GM18498 (cell line): ENCODE measurements at regions not wholly inside any gene's neighbourhood (a gene's known extent, or its start where the extent isn't known, plus 50 kb on each side); places are given as distances from the start of the nearest gene placed in this dataset.
"Not testable (repeated sequence)": the region's sequence is repeated elsewhere in the genome, so short reads cannot be mapped to it uniquely, and the experiment has no call there.

Source experiments
- ATAC-seq: cut with Tn5 transposase; IDR thresholded peaks from one replicate; pipeline ENCODE4 v1.9.1; 2021; ENCODE audit warnings: mild to moderate bottlenecking, moderate library complexity; ENCODE audit not compliant: unreplicated experiment

- ATAC-seq = no peak
Observed at GRCh38 chr9:85163415-85163814, 493.9 kb downstream of the NTRK2 start.

GRCh38 chr9:85162822-85163221 lies 493.3 kb downstream of the NTRK2 start:
- no peak for ATAC-seq

- ATAC-seq = not testable (repeated sequence)
Observed at GRCh38 chr9:85160944-85161343, 491.4 kb downstream of the NTRK2 start.

- ATAC-seq = no peak
Observed at GRCh38 chr9:85158512-85158911, 489.0 kb downstream of the NTRK2 start.

- no peak for ATAC-seq
Observed at GRCh38 chr9:85157772-85158171, 488.2 kb downstream of the NTRK2 start.

DNA sequence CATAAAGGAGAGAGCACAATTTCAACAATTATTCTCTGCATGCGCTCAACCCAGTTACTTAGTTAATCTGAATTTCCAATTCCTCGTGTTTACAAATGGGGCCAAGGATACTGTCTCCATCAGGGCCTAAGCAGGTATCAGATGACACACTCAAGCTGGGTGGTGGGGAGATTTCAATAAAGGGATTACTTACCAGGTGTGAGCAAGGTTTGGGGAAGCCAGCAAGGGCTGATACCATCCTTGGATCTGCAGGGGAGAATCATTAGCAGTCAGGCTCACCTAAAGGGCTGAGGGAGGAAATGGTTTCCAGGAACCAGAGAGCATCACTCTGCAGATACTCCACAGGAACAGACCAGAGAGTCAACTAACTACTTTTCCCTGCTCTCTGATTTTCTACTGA lies 487.1 kb downstream of the NTRK2 start:
- ATAC-seq = no peak

GRCh38 chr9:85155352-85155751 lies 485.8 kb downstream of the NTRK2 start:
- no peak for ATAC-seq

DNA sequence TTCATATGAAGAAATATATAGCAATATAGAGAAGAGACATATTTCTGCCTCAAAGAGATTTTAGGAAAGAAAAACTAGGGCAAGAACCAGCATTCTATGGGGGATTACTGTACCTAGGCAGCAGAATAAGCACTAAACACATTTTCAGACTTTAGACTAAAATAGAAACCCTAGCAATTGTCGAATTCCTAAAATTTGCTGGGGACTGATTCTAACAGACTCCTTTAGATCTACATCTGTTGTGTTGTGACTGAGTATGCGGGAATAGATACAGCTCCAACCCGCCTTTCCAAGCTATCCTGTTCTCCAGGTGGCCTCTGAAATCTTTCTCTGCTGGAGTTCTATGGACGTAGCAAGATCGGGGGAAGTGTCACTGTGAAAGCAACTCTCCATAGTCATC lies 482.2 kb downstream of the NTRK2 start:
- no peak for ATAC-seq

- ATAC-seq = no peak
Observed at GRCh38 chr9:85151162-85151561, 481.6 kb downstream of the NTRK2 start.

GRCh38 chr9:85147046-85147640 lies 477.6 kb downstream of the NTRK2 start:
- ATAC-seq = no peak

DNA sequence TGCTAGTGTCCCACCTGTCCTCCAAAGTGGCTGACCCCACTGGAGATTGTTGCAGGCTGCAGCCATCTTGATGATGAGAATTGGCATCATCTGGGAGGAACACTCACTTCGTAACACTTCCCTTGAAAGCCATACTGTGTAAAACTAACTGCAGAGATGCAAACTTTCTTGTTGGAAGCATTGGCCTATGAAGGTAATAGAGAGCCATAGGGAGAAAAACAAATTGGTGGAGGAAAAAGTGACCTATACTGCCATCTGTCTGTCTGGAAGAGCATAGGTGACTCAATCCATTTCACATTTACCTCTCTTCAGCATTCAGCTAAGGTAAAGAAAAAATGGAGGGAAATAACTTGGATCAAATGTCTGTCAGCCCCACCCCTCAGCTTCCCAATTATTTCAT lies 473.4 kb downstream of the NTRK2 start:
- ATAC-seq = no peak

DNA sequence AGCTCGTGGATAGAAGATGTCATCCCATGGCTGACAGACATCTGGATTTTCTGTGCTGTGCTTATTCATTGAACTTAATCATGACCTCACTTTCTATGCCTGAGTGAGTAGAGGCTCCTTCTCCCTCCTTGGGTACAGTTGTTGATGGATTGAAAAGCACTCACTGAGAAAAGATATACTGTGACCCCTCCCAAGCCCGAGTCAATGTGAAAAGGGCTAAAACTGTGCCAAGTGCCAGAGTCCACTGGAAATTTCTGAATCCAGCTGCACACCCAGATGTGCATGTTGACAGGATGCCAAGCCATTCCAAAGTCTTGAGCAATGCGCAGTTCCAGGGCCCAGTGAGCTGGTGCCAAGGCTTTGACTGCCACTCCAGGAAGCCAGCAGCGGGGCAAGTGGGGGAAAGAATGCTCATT lies 473.0 kb downstream of the NTRK2 start:
- no peak for ATAC-seq

- no peak for ATAC-seq
Observed at GRCh38 chr9:85137696-85138095, 468.2 kb downstream of the NTRK2 start.

DNA sequence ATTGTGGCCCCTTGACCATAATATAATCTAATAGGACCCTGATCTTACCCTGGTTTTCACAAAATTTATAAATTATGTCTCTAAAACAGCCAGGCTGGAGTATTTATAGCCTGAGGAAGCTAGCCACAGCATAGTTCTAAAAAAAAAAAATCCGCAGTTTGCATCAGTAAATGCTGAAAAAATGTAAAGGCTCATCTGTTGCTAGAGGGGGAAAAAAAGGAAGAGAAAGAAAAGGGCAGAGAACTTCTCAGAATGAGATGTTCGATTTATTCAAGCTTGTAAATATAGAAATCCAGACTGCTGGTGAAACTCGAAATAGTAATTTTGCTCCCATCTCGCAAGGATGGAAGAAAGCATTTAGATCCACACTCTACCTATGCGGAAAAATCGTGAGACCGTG lies 467.5 kb downstream of the NTRK2 start:
- no peak for ATAC-seq

- no peak for ATAC-seq
Observed at GRCh38 chr9:85136507-85136906, 467.0 kb downstream of the NTRK2 start.

GRCh38 chr9:85130764-85131163 lies 461.2 kb downstream of the NTRK2 start:
- no peak for ATAC-seq

DNA sequence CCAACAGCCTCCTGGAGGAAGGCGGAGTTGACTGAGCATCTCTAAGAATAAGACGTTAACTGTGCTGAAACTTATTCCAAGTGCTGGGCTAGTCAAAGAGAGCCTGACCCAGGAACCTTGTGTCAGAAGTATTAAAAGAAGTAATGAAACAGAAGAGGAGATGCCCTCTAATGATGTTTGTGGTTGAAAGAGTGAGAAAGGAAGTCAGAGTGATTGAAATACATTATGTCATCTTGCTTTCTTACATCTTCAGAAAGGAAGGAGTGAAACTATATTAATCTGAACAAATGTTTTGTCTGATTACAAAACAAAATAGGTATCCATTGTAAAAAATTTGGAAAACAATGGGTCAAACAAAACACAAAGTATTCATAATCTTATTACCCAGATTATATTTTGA lies 460.7 kb downstream of the NTRK2 start:
- no peak for ATAC-seq

DNA sequence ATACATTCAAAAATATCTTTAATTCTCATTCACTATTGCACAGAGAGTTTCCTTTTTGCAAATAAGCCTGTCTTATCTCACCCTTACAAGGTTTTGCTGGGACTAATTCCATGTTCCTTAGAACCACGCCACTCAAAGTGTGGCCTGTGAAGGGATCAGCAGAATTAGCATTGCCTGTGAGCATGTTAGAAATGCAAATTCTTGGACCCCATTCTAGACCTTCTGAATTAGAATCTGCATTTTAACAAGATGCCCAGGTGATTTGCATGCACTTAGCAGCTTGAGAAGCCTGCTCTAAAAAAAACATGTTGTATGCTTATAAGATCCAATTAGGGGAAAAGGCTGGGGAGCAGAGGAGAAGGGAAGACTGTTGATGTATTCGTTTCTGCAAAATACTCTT lies 460.0 kb downstream of the NTRK2 start:
- ATAC-seq = no peak

DNA sequence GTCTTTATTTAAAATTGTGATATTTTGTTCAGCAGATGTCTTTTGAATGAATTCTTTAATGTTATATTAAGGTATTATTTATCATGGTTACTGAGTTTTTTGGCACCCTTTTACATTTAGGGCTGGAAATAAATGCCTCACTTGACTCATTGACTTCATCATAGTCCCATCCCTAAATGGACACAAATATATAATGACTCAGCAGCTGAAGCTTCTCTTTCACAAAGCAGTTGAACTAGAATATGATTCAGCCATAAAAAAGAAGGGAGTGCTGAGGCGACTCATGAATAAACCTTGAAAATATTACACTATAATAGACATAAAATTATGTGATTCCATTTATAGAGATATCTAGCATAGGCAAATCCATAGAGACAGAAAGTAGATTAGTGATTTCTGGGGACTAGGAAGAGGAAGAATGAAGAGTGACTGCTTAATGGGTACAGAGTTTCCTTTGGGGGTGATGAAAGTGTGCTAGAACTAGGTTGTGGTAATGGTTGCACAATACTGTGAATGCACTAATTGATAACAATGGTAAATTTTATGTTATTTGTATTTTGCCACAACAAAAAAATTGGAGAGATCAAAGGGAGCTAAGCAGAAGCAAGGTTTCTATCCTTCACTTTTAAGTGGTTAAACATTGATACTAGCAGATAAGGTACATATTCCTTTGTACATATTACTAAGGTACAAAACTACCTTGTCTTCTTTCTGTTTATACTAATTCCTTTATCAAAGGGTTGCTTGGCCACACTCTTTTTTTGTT lies 449.6 kb downstream of the NTRK2 start:
- ATAC-seq = no peak

DNA sequence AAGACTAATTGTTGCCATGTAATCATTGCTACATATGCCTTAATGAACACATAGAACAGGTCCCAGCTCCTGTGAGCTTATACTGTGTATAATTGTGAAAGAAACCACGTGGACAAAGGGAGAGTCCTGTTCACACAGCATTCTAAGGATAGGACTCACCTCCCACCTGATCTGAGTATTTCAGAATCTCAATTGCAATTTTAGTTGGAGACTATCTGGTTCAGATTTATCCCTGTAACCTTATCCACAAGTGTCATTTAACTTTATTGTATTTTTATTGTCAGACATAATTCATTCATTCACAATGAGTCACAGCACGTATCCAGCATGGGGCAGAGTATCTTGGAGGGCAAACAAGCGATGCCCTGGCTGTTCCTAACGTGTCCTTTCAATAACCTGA lies 448.3 kb downstream of the NTRK2 start:
- no peak for ATAC-seq

DNA sequence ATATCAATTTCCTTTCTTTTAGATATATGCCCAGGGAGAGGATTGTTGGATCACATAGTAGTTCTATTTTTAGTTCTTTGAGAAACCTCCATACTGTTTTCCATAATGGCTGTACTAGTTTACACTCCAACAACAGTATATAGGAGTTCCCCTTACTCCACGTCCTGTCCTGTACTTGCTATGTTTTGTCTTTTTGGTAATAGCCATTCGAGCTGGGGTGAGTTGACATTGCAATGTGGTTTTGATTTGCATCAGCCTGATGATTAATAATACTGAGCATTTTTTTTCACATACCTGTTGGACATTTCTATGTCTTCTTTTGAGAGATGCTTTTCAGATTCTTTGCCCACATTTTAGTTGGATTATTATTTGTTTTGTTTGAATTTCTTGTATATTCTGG lies 445.9 kb downstream of the NTRK2 start:
- no peak for ATAC-seq

DNA sequence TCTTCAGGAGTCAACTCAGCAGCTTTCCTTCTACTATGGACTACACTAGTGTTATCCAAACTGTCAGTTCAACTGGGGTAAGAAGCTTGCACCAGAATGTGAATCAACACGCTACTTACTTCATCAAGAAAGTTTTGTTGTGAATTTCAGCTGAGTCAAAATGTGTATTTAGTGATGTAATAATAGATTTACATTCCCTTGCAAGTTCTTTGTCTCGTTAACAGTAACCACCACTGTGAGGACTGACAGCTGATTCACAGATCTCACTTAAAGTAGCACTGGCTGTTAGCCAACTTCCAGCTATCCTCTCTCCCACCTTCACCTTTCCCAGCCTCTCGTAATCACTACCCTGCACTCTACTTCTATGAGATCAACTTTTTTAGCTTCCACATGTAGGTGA lies 445.3 kb downstream of the NTRK2 start:
- ATAC-seq = no peak

- ATAC-seq = no peak
Observed at GRCh38 chr9:85112933-85113418, 443.4 kb downstream of the NTRK2 start.
